OCI-LY7 (cell line): ENCODE measurements at regions not wholly inside any gene's neighbourhood (a gene's known extent, or its start where the extent isn't known, plus 50 kb on each side); places are given as distances from the start of the nearest gene placed in this dataset.

Source experiments
- BruUV-seq: library from RNA; stranded (reverse); fragments of 400-500 nt; replicated peaks from 2 replicates; lab custom pipeline; 2021; lab: Mats Ljungman, UMichigan
- CTCF ChIA-PET: fragments of 300-600 bp; sonication (Branson Sonifier 250); formaldehyde crosslinking; loops from one replicate; lab custom pipeline; 2022; ENCODE audit warnings: antibody characterized with exemption; ENCODE audit not compliant: unreplicated experiment; lab: Charles Lee
- POLR2A ChIA-PET: fragments of 300-600 bp; sonication (Branson Sonifier 250); formaldehyde crosslinking; loops from one replicate; lab custom pipeline; 2022; ENCODE audit warnings: antibody characterized with exemption; lab: Charles Lee
- DNase-seq: peaks from one replicate; pipeline ENCODE4 v3.0.0-alpha.2; 2015; ENCODE audit warnings: low spot score
- H2AFZ ChIP-seq: fragments of 200-600 bp; sonication (generic), shearing (Covaris generic); 2 replicates; pipeline ENCODE4 v1.6.1; 2014; ENCODE audit warnings: mild to moderate bottlenecking, antibody characterized with exemption, low read length, moderate library complexity
- H3K27ac ChIP-seq: fragments of 200-600 bp; sonication (generic); 2 replicates; pipeline ENCODE4 v1.5.1; 2014; ENCODE audit warnings: mixed run types, low read depth, mild to moderate bottlenecking, moderate library complexity, low read length, inconsistent platforms; ENCODE audit not compliant: poor library complexity, severe bottlenecking
- H3K36me3 ChIP-seq: fragments of 200-600 bp; sonication (generic); 2 replicates; pipeline ENCODE4 v1.6.1; 2014; ENCODE audit warnings: mild to moderate bottlenecking, antibody characterized with exemption, low read length, moderate library complexity, mixed read lengths; ENCODE audit not compliant: insufficient read depth
- H3K4me1 ChIP-seq: fragments of 200-600 bp; sonication (generic); 2 replicates; pipeline ENCODE4 v1.5.1; 2014; ENCODE audit warnings: mild to moderate bottlenecking, low read length; ENCODE audit not compliant: insufficient read depth, poor library complexity, severe bottlenecking
- H3K4me2 ChIP-seq: fragments of 200-600 bp; sonication (generic); 2 replicates; pipeline ENCODE4 v1.6.1; 2014; ENCODE audit warnings: mild to moderate bottlenecking, low read length
- H3K4me3 ChIP-seq: fragments of 200-600 bp; sonication (generic); 2 replicates; pipeline ENCODE4 v1.5.1; 2014; ENCODE audit warnings: mild to moderate bottlenecking, low read depth, low read length; ENCODE audit not compliant: poor library complexity, severe bottlenecking
- H3K79me2 ChIP-seq: fragments of 200-600 bp; sonication (generic); 2 replicates; pipeline ENCODE4 v1.6.1; 2016; ENCODE audit warnings: low read depth, mild to moderate bottlenecking, low read length, moderate library complexity, mixed read lengths; ENCODE audit not compliant: insufficient read depth
- H3K9me2 ChIP-seq: fragments of 200-600 bp; sonication (generic); 2 replicates; pipeline ENCODE4 v1.6.1; 2016; ENCODE audit warnings: mild to moderate bottlenecking, low read length, mixed read lengths; ENCODE audit not compliant: insufficient read depth
- H3K9me3 ChIP-seq: fragments of 200-600 bp; sonication (generic); 2 replicates; pipeline ENCODE4 v1.6.1; 2014; ENCODE audit warnings: mild to moderate bottlenecking, mixed run types, low read length, mixed read lengths
- H4K20me1 ChIP-seq: fragments of 200-600 bp; sonication (generic); 2 replicates; pipeline ENCODE4 v1.6.1; 2014; ENCODE audit warnings: mild to moderate bottlenecking, antibody characterized with exemption, low read length, moderate library complexity, mixed read lengths; ENCODE audit not compliant: insufficient read depth
- CTCF ChIP-seq: fragments of 200-600 bp; sonication (generic); conservative IDR thresholded peaks from 2 replicates; pipeline ENCODE4 v1.5.1; 2014; ENCODE audit warnings: mild to moderate bottlenecking, antibody characterized with exemption, low read length, moderate library complexity, mixed read lengths
- EZH2phosphoT487 ChIP-seq: fragments of 200-600 bp; sonication (generic); IDR thresholded peaks from 2 replicates; pipeline ENCODE4 v1.6.1; 2018; ENCODE audit warnings: low read depth, borderline replicate concordance, mild to moderate bottlenecking, mixed run types, antibody characterized with exemption, low read length, moderate library complexity, mixed read lengths
- intact Hi-C: fragments of 100-400 bp; cut with micrococcal nuclease; formaldehyde crosslinking; loops from one replicate; pipeline ENCODE4 v1.10.0; 2022; ENCODE audit not compliant: unreplicated experiment

- no peaks in the 10 kb centered on the region for H3K9me3 ChIP-seq
- H2AFZ ChIP-seq = no peak overlapping the region
- no peaks in the 10 kb centered on the region for H3K79me2 ChIP-seq
- H3K4me3 ChIP-seq = no peak overlapping the region
- no peaks in the 10 kb centered on the region for H3K4me1 ChIP-seq
- DNase-seq = no peak
- no peaks in the 10 kb centered on the region for H3K36me3 ChIP-seq
- no peak overlapping the region for H3K4me2 ChIP-seq
- ChIA-PET CTCF (no interaction called here), POLR2A (interaction anchor here (0.7 to 1.0 kb wide), 5 partner anchors 19 to 220 kb away, joined by 3 to 5 read pairs (median 3); no protein-coding TSS in a partner anchor)
- no peak for TF ChIP-seq EZH2phosphoT487
- TF ChIP-seq CTCF = no peak
- H4K20me1 ChIP-seq = no peaks in the 10 kb centered on the region
- H3K27ac ChIP-seq = no peak overlapping the region
- no peaks in the 10 kb centered on the region for H3K9me2 ChIP-seq
- intact Hi-C loops = no loop called here
- no TSS peak for BruUV-seq
Observed at GRCh38 chr1:67604778-67605177, 80.2 kb upstream of the GADD45A start.

- Histone ChIP-seq H3K9me2 (no peaks in the 10 kb centered on the region), H3K79me2 (no peaks in the 10 kb centered on the region), H3K4me2 (no peak overlapping the region), H4K20me1 (no peaks in the 10 kb centered on the region), H3K4me3 (no peak overlapping the region), H3K4me1 (no peaks in the 10 kb centered on the region), H2AFZ (no peak overlapping the region), H3K9me3 (no peaks in the 10 kb centered on the region), H3K27ac (no peak overlapping the region), H3K36me3 (no peaks in the 10 kb centered on the region)
- no TSS peak for BruUV-seq
- POLR2A ChIA-PET = interaction anchor here (0.7 to 1.0 kb wide), 5 partner anchors 19 to 219 kb away, joined by 3 to 5 read pairs (median 3); no protein-coding TSS in a partner anchor
- TF ChIP-seq EZH2phosphoT487 = no peak
- TF ChIP-seq CTCF = no peak
- intact Hi-C loops = no loop called here
- CTCF ChIA-PET = no interaction called here
- no peak for DNase-seq
Observed at GRCh38 chr1:67605209-67605780, 79.7 kb upstream of the GADD45A start.

GRCh38 chr1:67607286-67607685, 77.7 kb upstream of the GADD45A start:
- H3K9me3 ChIP-seq = no peaks in the 10 kb centered on the region
- no peak overlapping the region for H3K27ac ChIP-seq
- no TSS peak for BruUV-seq
- H4K20me1 ChIP-seq = no peaks in the 10 kb centered on the region
- H3K36me3 ChIP-seq = no peaks in the 10 kb centered on the region
- H3K4me2 ChIP-seq = no peak overlapping the region
- H2AFZ ChIP-seq = no peak overlapping the region
- no peaks in the 10 kb centered on the region for H3K4me1 ChIP-seq
- no peaks in the 10 kb centered on the region for H3K79me2 ChIP-seq
- intact Hi-C loops = no loop called here
- TF ChIP-seq CTCF (no peak), EZH2phosphoT487 (no peak)
- H3K4me3 ChIP-seq = no peak overlapping the region
- DNase-seq = no peak
- H3K9me2 ChIP-seq = no peaks in the 10 kb centered on the region
- POLR2A ChIA-PET = interaction anchor here (0.6 kb wide), 1 partner anchor 67 kb away, joined by 3 read pairs; no protein-coding TSS in a partner anchor
- CTCF ChIA-PET = no interaction called here
